Epithelial cell of proximal tubule (primary cell): ENCODE measurements at regions not wholly inside any gene's neighbourhood (a gene's known extent, or its start where the extent isn't known, plus 50 kb on each side); places are given as distances from the start of the nearest gene placed in this dataset.

ENCODE experiments used
- DNase-seq: peaks from one replicate; pipeline ENCODE4 v3.0.0-alpha.2; 2011; ENCODE audit warnings: low read depth
- H3K4me3 ChIP-seq: 2 replicates; pipeline ENCODE4 v1.5.1; 2011; ENCODE audit warnings: low read depth, mild to moderate bottlenecking, low read length
- TF ChIP-seq, protein P1 (sequence below): conservative IDR thresholded peaks from 2 replicates; pipeline ENCODE4 v1.5.1; 2012; ENCODE audit warnings: low read depth, mild to moderate bottlenecking, low read length

DNA sequence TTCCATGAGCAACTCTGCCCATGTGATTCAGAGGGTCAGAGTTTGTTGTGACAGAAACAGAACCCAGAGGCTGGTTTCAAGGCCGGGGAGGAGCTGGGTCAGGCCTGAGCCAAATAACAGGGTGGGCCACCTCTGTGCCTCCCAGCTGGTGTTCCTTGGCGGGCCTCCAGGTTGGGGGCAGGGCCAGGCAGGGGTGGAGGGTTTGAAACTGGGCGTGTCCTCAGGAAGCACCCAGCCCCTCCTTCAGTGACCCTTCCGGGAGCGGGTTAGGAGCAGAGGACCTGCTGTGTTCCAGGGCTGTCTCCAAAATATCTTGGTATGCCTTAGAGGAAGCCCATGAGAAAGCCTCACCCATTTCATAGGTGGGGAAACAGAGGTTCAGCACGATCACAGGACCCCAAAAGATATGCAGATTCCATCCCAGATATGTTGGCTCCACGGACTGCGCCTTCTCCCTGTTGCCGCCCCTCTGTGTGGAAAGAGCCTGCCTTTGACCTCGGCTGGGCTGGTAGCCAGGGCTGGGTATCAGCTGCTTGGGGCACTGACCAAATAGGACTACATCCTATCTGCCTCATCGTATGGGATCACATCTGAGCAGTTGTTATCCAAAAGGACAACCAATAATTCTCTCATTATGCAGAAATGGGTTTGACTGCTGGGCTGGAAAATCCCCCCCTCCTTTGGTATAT lies 74.8 kb upstream of the GLI2 start:
- TF ChIP-seq, protein P1, sequence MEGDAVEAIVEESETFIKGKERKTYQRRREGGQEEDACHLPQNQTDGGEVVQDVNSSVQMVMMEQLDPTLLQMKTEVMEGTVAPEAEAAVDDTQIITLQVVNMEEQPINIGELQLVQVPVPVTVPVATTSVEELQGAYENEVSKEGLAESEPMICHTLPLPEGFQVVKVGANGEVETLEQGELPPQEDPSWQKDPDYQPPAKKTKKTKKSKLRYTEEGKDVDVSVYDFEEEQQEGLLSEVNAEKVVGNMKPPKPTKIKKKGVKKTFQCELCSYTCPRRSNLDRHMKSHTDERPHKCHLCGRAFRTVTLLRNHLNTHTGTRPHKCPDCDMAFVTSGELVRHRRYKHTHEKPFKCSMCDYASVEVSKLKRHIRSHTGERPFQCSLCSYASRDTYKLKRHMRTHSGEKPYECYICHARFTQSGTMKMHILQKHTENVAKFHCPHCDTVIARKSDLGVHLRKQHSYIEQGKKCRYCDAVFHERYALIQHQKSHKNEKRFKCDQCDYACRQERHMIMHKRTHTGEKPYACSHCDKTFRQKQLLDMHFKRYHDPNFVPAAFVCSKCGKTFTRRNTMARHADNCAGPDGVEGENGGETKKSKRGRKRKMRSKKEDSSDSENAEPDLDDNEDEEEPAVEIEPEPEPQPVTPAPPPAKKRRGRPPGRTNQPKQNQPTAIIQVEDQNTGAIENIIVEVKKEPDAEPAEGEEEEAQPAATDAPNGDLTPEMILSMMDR, result no peak
- no peak overlapping the region for H3K4me3 ChIP-seq
- DNase-seq, result no peak

DNA sequence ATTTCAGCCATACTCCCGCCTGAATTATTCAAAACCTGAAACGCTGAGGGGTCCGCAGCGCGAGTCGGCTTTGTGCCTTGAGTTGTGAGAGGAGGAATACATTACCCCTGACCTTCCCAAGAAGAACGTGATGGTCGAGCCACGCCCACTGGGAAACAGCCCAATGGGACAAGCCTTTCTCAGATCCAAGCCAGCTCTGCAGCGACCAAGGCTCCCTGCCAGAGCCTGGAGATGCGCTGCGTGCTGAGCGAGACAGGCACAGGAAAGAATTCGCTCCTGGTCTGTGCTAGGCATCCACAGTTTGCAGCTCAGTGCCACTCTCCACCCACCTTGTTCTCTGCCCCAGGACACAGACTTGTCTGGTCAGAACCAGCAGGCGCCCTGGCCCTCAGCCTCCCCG lies 74.1 kb upstream of the GLI2 start:
- TF ChIP-seq, protein P1, result no peak
- no peak overlapping the region for H3K4me3 ChIP-seq
- DNase-seq, result no peak

DNA sequence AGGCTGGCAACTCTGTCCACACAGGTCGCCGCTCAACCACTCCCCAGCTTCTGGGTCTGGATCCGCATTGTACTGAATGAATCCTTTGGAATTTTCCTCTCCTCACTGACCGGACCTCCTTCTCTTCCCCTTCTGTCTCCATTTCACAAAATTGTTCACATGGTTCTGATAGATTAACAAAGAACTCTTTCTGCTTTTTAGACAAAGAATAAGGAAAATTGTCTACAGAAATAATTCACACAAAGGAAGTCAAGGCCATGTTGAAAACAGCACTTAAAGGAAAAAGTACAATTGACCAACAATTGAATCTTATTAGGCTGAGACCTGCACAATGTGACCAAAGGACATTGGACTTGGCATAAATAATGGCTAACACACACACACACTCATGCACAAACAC lies 73.6 kb upstream of the GLI2 start:
- H3K4me3 ChIP-seq, result no peak overlapping the region
- TF ChIP-seq, protein P1, result no peak
- no peak for DNase-seq

DNA sequence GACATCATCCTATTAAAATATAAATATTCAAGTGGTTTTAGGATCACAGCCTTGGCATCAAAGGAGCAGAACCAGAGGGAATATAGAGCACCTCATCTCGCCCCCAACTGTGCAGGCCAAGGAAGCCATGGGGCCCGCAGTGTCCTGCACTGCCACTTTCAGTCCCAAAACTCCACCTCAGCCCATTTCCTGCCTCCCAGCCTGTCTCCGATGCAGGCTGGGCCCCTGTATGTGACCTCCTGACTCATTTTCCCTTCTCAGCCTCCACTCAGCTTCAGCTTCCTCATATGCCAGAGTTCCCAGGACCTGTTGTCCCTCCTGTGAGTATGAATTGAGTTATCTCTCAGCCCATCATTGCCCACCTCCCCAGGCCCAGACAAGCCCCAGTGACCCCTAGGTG lies 72.9 kb upstream of the GLI2 start:
- no peak overlapping the region for H3K4me3 ChIP-seq
- TF ChIP-seq, protein P1, result no peak
- DNase-seq, result no peak

DNA sequence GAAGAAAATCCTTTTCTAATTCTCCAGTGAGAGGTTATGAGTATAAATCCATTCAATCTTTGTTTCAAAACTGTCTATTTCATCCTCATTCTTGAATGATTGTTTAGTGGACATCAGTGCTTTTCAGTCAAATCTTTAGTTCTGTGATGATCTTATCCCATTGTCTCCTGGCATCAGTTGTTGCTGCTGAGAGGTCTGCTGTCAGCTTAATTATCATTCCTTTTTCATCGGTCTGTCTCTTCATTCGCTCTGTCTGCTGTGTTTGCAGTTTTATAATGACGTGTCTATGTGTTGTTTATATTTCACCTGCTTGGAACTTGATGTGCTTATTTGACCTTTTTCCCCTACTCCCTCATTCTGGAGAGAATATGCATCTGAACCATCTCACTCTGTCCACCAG lies 69.2 kb upstream of the GLI2 start:
- TF ChIP-seq, protein P1, result no peak
- DNase-seq, result no peak
- no peak overlapping the region for H3K4me3 ChIP-seq

DNA sequence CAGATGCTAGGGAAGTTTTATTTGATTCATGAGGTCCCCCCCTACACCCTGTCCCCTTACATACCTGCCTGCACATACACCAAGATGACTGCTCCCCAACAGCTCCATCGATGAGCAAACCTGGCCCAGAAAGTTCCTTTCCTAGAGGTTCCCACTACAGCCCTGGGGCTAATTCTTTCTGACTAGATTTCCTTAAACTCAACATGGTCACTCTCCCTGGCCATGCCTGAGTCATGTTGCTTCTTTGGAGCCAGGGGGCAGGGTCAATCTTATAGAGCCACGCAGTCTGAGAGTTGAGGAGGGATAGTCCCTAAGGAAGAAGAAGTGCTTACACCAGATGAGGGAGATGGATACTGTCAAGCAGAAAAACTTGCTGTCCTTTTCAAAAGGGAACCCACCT lies 67.7 kb upstream of the GLI2 start:
- TF ChIP-seq, protein P1, result no peak
- no peak overlapping the region for H3K4me3 ChIP-seq
- no peak for DNase-seq

DNA sequence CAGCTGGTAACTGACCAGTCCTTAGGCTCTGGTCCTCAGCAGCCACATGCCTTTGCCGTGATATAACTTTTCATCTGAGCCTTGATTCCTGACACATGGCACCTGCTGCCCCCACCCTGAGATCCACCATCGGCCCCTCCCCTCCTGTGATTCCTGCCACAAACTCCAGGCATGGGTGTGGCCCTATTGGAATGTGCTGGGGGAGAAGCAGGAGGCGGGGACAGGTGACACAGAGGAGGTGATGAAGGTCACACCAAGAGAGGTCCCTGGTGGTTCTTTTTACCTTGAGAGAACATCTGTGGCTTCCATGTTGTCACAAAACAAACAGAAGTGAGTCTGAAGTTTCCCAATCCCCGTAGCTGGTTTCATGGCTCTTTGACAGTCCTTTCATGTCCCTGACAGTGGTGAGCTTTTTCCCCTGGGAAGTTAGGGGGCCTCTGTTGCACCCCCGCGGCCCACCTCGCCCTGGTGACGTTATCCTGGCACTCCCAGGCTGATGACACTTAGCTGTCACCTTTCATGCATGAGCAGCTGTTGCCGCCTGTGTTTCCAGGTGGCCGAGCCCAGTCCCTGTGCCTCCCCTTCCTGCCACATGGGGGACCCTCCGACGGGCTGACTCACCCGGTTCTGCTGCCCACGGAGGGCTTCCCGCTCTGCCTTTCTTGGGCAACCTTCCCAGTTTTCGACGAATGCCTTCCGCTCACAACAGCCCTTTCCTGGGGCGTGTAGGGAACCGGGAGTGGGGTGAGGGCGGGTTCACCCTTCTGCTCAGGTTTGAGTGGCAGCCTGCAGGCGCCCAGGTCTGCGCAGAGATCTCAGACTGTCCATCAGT lies 66.3 kb upstream of the GLI2 start:
- H3K4me3 ChIP-seq, result no peak overlapping the region
- no peak for DNase-seq
- TF ChIP-seq, protein P1, result peak; percentile 43
